Progenitor cell of endocrine pancreas (in vitro differentiated cells): ENCODE measurements at regions not wholly inside any gene's neighbourhood (a gene's known extent, or its start where the extent isn't known, plus 50 kb on each side); places are given as distances from the start of the nearest gene placed in this dataset.

Experiments used
- DNase-seq: peaks from one replicate; pipeline ENCODE4 v3.0.0; 2021; ENCODE audit warnings: low spot score; ENCODE audit not compliant: unreplicated experiment
- H3K27ac Mint-ChIP-seq: 2 replicates; pipeline ENCODE4 v1.8.0; 2021; ENCODE audit warnings: mild to moderate bottlenecking, moderate library complexity, mixed read lengths
- H3K27me3 Mint-ChIP-seq: 2 replicates; pipeline ENCODE4 v1.8.0; 2021; ENCODE audit warnings: mixed read lengths
- H3K36me3 Mint-ChIP-seq: 2 replicates; pipeline ENCODE4 v1.8.0; 2022; ENCODE audit warnings: mixed read lengths; ENCODE audit not compliant: insufficient read depth
- H3K4me1 Mint-ChIP-seq: 2 replicates; pipeline ENCODE4 v1.8.0; 2021; ENCODE audit warnings: low read depth, mixed read lengths
- H3K4me3 Mint-ChIP-seq: 2 replicates; pipeline ENCODE4 v1.8.0; 2021; ENCODE audit warnings: low read depth, mild to moderate bottlenecking, moderate library complexity, mixed read lengths
- H3K9me3 Mint-ChIP-seq: 2 replicates; pipeline ENCODE4 v1.8.0; 2021; ENCODE audit warnings: low read depth, mixed read lengths
- CTCF ChIP-seq: fragments of 200-600 bp; sonication (generic); IDR thresholded peaks from one replicate; pipeline ENCODE4 v1.5.0; 2021; ENCODE audit warnings: antibody characterized with exemption, mild to moderate bottlenecking; ENCODE audit not compliant: unreplicated experiment

- no peak overlapping the region for H3K27ac Mint-ChIP-seq
- no peak overlapping the region for H3K4me3 Mint-ChIP-seq
These were observed 202.1 kb upstream of the SLC30A5 start for GRCh38 chr5:68891718-68892117.

GRCh38 chr5:68894673-68895072 lies 199.1 kb upstream of the SLC30A5 start:
- no peak for TF ChIP-seq CTCF
- no peak overlapping the region for H3K4me3 Mint-ChIP-seq
- no peak for DNase-seq
- H3K36me3 Mint-ChIP-seq: no peaks in the 10 kb centered on the region
- no peak overlapping the region for H3K27ac Mint-ChIP-seq
- H3K4me1 Mint-ChIP-seq: no peaks in the 10 kb centered on the region
- no peaks in the 10 kb centered on the region for H3K27me3 Mint-ChIP-seq
- no peaks in the 10 kb centered on the region for H3K9me3 Mint-ChIP-seq

More at GRCh38 chr5:68891718-68892117, 202.1 kb upstream of the SLC30A5 start:
- H3K4me1 Mint-ChIP-seq: no peaks in the 10 kb centered on the region
- H3K36me3 Mint-ChIP-seq: no peaks in the 10 kb centered on the region
- TF ChIP-seq CTCF: no peak
- no peaks in the 10 kb centered on the region for H3K9me3 Mint-ChIP-seq
- H3K27me3 Mint-ChIP-seq: no peaks in the 10 kb centered on the region
- DNase-seq: no peak

- no peaks in the 10 kb centered on the region for H3K27me3 Mint-ChIP-seq
- no peaks in the 10 kb centered on the region for H3K4me1 Mint-ChIP-seq
- no peak for TF ChIP-seq CTCF
- DNase-seq: no peak
- no peaks in the 10 kb centered on the region for H3K9me3 Mint-ChIP-seq
- H3K36me3 Mint-ChIP-seq: no peaks in the 10 kb centered on the region
- no peak overlapping the region for H3K4me3 Mint-ChIP-seq
- no peak overlapping the region for H3K27ac Mint-ChIP-seq
These were observed 194.8 kb upstream of the SLC30A5 start for GRCh38 chr5:68898951-68899471.

- TF ChIP-seq CTCF: no peak
- no peak for DNase-seq
- H3K27ac Mint-ChIP-seq: no peak overlapping the region
These were observed 181.7 kb upstream of the SLC30A5 start for GRCh38 chr5:68911840-68912690.

GRCh38 chr5:68915079-68915478 lies 178.7 kb upstream of the SLC30A5 start:
- no peaks in the 10 kb centered on the region for H3K4me1 Mint-ChIP-seq
- no peak overlapping the region for H3K4me3 Mint-ChIP-seq
- no peaks in the 10 kb centered on the region for H3K36me3 Mint-ChIP-seq
- no peaks in the 10 kb centered on the region for H3K27me3 Mint-ChIP-seq
- peaks cover 13% of the 10 kb centered on the region for H3K9me3 Mint-ChIP-seq
- TF ChIP-seq CTCF: no peak
- DNase-seq: no peak
- H3K27ac Mint-ChIP-seq: no peak overlapping the region

More at GRCh38 chr5:68911840-68912690, 181.7 kb upstream of the SLC30A5 start:
- Mint-ChIP-seq H3K36me3 (no peaks in the 10 kb centered on the region), H3K4me1 (no peaks in the 10 kb centered on the region), H3K4me3 (no peak overlapping the region), H3K27me3 (no peaks in the 10 kb centered on the region), H3K9me3 (no peaks in the 10 kb centered on the region)
